ENCODE measurements at regions not wholly inside any gene's neighbourhood (a gene's known extent, or its start where the extent isn't known, plus 50 kb on each side); places are given as distances from the start of the nearest gene placed in this dataset.

DNA sequence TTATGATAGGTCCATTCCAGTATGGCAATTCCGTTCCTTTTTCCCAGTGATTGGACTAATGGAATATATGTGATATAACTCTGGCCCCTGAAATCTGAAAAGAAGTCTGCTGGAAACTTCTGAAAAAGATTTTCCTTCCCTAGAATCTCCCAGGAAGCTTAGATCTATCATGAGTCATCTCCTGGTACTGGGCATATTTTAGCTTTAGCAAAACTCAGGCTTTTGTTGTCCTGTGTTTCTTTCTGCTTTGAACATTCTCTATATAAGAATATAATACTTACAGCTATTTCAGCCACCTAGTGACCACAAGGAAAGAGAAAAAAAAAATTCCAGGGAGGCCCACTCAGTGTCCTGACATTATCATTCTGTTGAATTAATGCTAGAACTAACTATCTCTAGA is 597.2 kb upstream of the GRIA3 start:
- H3K36me3 ChIP-seq (ENCODE audit: low read depth, missing control alignments), result no peaks in the 10 kb centered on the region
- WGBS, 2 donors, result 86 to 88% methylated on average over 1 of the region's 1 CpG

DNA sequence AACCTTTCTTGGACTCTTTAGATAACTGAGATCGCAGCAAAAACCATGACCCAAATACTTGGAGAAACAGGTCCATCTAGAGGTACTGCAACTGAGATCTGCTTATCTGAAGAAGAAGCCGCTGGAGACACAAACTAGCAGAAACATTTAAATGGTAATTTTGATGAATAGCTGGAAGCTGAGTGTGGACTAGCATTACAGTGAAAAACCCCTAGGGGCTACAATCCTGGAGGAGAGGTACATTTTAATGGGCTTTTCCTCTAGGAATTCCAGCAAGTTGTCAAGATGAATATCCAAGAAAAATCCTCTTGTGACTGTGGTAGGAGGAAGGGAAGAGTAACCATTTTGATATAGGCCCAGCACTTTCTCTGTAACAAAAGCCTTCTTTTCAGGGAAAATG is 592.5 kb upstream of the GRIA3 start:
- intact Hi-C loops (cut with DNase I; ENCODE audit: low total_unique reads), result no loop called here
- no peak for DNase-seq
- H3K4me3 ChIP-seq, result no peak overlapping the region
- H3K27ac ChIP-seq, result no peak overlapping the region
- H3K4me1 ChIP-seq, result no peaks in the 10 kb centered on the region
- no peak for TF ChIP-seq POLR2A (IDR thresholded peaks at IDR 0.05)
- TF ChIP-seq, protein P1, sequence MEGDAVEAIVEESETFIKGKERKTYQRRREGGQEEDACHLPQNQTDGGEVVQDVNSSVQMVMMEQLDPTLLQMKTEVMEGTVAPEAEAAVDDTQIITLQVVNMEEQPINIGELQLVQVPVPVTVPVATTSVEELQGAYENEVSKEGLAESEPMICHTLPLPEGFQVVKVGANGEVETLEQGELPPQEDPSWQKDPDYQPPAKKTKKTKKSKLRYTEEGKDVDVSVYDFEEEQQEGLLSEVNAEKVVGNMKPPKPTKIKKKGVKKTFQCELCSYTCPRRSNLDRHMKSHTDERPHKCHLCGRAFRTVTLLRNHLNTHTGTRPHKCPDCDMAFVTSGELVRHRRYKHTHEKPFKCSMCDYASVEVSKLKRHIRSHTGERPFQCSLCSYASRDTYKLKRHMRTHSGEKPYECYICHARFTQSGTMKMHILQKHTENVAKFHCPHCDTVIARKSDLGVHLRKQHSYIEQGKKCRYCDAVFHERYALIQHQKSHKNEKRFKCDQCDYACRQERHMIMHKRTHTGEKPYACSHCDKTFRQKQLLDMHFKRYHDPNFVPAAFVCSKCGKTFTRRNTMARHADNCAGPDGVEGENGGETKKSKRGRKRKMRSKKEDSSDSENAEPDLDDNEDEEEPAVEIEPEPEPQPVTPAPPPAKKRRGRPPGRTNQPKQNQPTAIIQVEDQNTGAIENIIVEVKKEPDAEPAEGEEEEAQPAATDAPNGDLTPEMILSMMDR (IDR thresholded peaks at IDR 0.05), result no peak
- no peaks in the 10 kb centered on the region for H3K9me3 ChIP-seq
- H3K36me3 ChIP-seq (ENCODE audit: low read depth, missing control alignments), result no peaks in the 10 kb centered on the region
- 41 to 45% methylated on average over 2 of the region's 2 CpGs for WGBS, 2 donors
- no peaks in the 10 kb centered on the region for H3K27me3 ChIP-seq

More for the DNA sequence above, 597.2 kb upstream of the GRIA3 start:
- TF ChIP-seq, protein P1 (IDR thresholded peaks at IDR 0.05), result no peak
- TF ChIP-seq POLR2A (IDR thresholded peaks at IDR 0.05), result no peak
- no peak for DNase-seq
- intact Hi-C loops (cut with DNase I; ENCODE audit: low total_unique reads), result no loop called here
- Histone ChIP-seq H3K27ac (no peak overlapping the region), H3K4me3 (no peak overlapping the region), H3K9me3 (no peaks in the 10 kb centered on the region), H3K4me1 (no peaks in the 10 kb centered on the region), H3K27me3 (no peaks in the 10 kb centered on the region)

DNA sequence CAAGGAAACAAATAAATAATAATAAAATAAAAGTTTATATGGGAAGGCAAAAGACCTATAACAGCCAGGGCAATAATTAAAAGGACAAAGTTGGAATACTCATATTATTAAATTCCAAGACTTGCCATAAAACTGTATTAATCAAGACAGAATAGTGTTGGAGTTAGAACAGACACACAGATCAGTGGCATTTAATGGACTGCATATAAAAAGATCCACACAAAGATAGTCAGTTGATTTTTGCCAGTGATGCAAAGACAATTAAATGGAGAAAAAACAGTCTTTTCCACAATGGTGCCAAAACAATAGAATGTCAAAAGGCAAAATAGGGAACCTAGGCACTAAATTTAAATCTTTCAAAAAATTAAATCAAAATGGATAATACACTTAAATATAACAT is 587.1 kb upstream of the GRIA3 start:
- no peak overlapping the region for H3K4me3 ChIP-seq
- H3K9me3 ChIP-seq, result no peaks in the 10 kb centered on the region
- no peaks in the 10 kb centered on the region for H3K4me1 ChIP-seq
- H3K27ac ChIP-seq, result no peak overlapping the region
- H3K36me3 ChIP-seq (ENCODE audit: low read depth, missing control alignments), result no peaks in the 10 kb centered on the region
- intact Hi-C loops (cut with DNase I; ENCODE audit: low total_unique reads), result no loop called here
- DNase-seq, result no peak
- no peak for TF ChIP-seq POLR2A (IDR thresholded peaks at IDR 0.05)
- TF ChIP-seq, protein P1 (IDR thresholded peaks at IDR 0.05), result no peak
- no peaks in the 10 kb centered on the region for H3K27me3 ChIP-seq

DNA sequence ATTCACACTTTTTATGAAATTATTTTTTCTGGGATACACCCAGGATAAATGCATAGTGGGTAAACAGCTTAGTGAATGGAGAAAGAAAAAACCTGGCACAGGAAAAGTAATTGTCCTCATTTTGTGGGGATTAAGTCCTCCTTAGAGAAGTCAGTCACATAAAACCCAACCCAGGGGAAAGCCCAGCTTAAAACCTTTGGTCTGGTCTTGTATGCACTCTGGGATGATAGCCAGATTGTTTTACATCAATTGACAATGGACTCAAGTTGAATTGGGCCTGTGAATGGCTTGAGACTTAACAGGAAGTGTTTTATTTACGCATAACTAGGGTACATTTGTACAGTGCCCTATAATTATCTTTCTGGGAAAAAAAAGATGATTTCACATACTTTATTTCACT is 561.3 kb upstream of the GRIA3 start:
- TF ChIP-seq POLR2A (IDR thresholded peaks at IDR 0.05), result no peak
- TF ChIP-seq, protein P1 (IDR thresholded peaks at IDR 0.05), result no peak
- Histone ChIP-seq H3K4me1 (no peaks in the 10 kb centered on the region), H3K9me3 (no peaks in the 10 kb centered on the region), H3K4me3 (no peak overlapping the region), H3K27me3 (no peaks in the 10 kb centered on the region), H3K36me3 (ENCODE audit: low read depth, missing control alignments) (no peaks in the 10 kb centered on the region), H3K27ac (no peak overlapping the region)
- no peak for DNase-seq
- intact Hi-C loops (cut with DNase I; ENCODE audit: low total_unique reads), result no loop called here
- WGBS, 2 donors, result 81 to 86% methylated on average over 1 of the region's 1 CpG

DNA sequence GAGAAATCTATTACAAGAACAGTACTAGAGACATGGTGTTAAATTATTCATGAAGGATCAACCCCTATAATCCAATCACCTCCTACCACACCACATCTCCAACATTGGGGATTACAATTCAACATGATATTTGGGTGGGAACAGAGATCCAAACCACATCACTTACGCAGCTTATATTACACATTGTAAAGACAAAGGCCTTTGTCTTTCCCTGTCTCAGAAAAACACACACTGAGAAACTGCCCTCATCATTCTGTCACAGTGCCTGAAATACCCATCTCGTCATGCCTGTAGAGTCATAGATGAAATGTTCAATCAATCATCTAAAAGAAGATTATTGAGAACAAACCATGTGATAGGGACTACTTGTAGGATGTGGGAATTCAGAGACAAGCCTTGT is 558.8 kb upstream of the GRIA3 start:
- no peak for DNase-seq

More for the DNA sequence above, 558.8 kb upstream of the GRIA3 start:
- H3K27ac ChIP-seq, result no peak overlapping the region
- no peak overlapping the region for H3K4me3 ChIP-seq
- no peaks in the 10 kb centered on the region for H3K27me3 ChIP-seq
- H3K4me1 ChIP-seq, result no peaks in the 10 kb centered on the region
- intact Hi-C loops (cut with DNase I; ENCODE audit: low total_unique reads), result no loop called here
- TF ChIP-seq POLR2A (IDR thresholded peaks at IDR 0.05), result no peak
- TF ChIP-seq, protein P1 (IDR thresholded peaks at IDR 0.05), result no peak
- H3K9me3 ChIP-seq, result no peaks in the 10 kb centered on the region
- WGBS, 2 donors, result 81 to 97% methylated on average over 2 of the region's 2 CpGs
- no peaks in the 10 kb centered on the region for H3K36me3 ChIP-seq (ENCODE audit: low read depth, missing control alignments)

Measured in testis (tissue), 2 donors.